HCT116 (cell line): ENCODE measurements at regions not wholly inside any gene's neighbourhood (a gene's known extent, or its start where the extent isn't known, plus 50 kb on each side); places are given as distances from the start of the nearest gene placed in this dataset.

ENCODE experiments used
- ATAC-seq: fragments of 200-7000 bp; cut with Tn5 transposase; 2 replicates; pipeline ENCODE4 v1.9.1; 2020; ENCODE audit warnings: mild to moderate bottlenecking, moderate library complexity
- BruUV-seq: library from RNA; stranded (reverse); fragments of 400-500 nt; replicated peaks from 2 replicates; lab custom pipeline; 2021; lab: Mats Ljungman, UMichigan
- CTCF ChIA-PET: fragments of 300-600 bp; sonication (Branson Sonifier 250); formaldehyde crosslinking; loops from one replicate; lab custom pipeline; 2021; ENCODE audit warnings: antibody characterized with exemption; lab: Charles Lee
- POLR2A ChIA-PET: fragments of 300-600, 350-600 bp; sonication (Branson Sonifier 250); formaldehyde crosslinking; loops from one replicate; lab custom pipeline; 2021; ENCODE audit warnings: antibody characterized with exemption; lab: Charles Lee
- RAD21 ChIA-PET, 2 experiments: fragments of 300-600 bp; sonication (Branson Sonifier 250); formaldehyde crosslinking; loops; one replicate each; lab custom pipeline; 2023; ENCODE audit warnings: low total read pairs in 2 of 2; ENCODE audit not compliant: uncharacterized antibody in 2 of 2, unreplicated experiment in 2 of 2, low non-redundant PET in 1 of 2; lab: Charles Lee
- DNase-seq: peaks from one replicate; pipeline ENCODE4 v3.0.0-alpha.2; 2010; ENCODE audit warnings: low read depth, low spot score
- H2AFZ ChIP-seq: fragments of 200-600 bp; shearing (Covaris generic), sonication (generic); 2 replicates; pipeline ENCODE4 v1.6.1; 2017; ENCODE audit warnings: low read depth, mixed run types, mixed read lengths, antibody characterized with exemption, low read length; ENCODE audit not compliant: poor library complexity, severe bottlenecking
- H3K27ac ChIP-seq: 2 replicates; pipeline ENCODE4 v1.5.1; 2012; ENCODE audit warnings: low read depth, low read length
- H3K27me3 ChIP-seq: fragments of 200-600 bp; sonication (generic); 2 replicates; pipeline ENCODE4 v1.6.1; 2016; ENCODE audit warnings: mixed run types, low read length, mixed read lengths; ENCODE audit not compliant: insufficient read depth
- H3K36me3 ChIP-seq, 2 experiments: fragments of 200-500 bp in 1 of 2; fragments of 200-600 bp in 1 of 2; sonication (Bioruptor generic) in 1 of 2; sonication (generic) in 1 of 2; 2 replicates each; pipeline versions ENCODE4 v1.5.1 to v1.6.1; 2014 to 2016; ENCODE audit warnings: low read length in 2 of 2, inconsistent platforms in 1 of 2, mixed read lengths in 1 of 2, mixed run types in 1 of 2; ENCODE audit not compliant: insufficient read depth in 2 of 2, control insufficient read depth in 1 of 2
- H3K4me1 ChIP-seq, 2 experiments: fragments of 200-600 bp in 1 of 2; sonication (generic) in 1 of 2; 2 replicates each; pipeline versions ENCODE4 v1.5.1 to v1.6.1; 2012 to 2017; ENCODE audit warnings: low read length in 2 of 2, inconsistent platforms in 1 of 2, mild to moderate bottlenecking in 1 of 2, mixed read lengths in 1 of 2, mixed run types in 1 of 2, moderate library complexity in 1 of 2; ENCODE audit not compliant: insufficient read depth in 2 of 2, control insufficient read depth in 1 of 2
- H3K4me2 ChIP-seq: fragments of 200-600 bp; sonication (generic); 2 replicates; pipeline ENCODE4 v1.6.1; 2017; ENCODE audit warnings: mixed run types, low read length, mixed read lengths
- H3K4me3 ChIP-seq, 2 experiments: fragments of 200-600 bp in 1 of 2; sonication (generic) in 1 of 2; replicated peaks in 1 of 2; 2 replicates each; pipeline ENCODE4 v1.5.1; 2011 to 2016; ENCODE audit warnings: low read length in 2 of 2, control low read depth in 1 of 2, low read depth in 1 of 2, mild to moderate bottlenecking in 1 of 2, mixed read lengths in 1 of 2, mixed run types in 1 of 2
- H3K79me2 ChIP-seq: fragments of 200-600 bp; sonication (generic); 2 replicates; pipeline ENCODE4 v1.6.1; 2017; ENCODE audit warnings: mild to moderate bottlenecking, mixed run types, low read length, moderate library complexity, mixed read lengths; ENCODE audit not compliant: insufficient read depth
- H3K9ac ChIP-seq: fragments of 200-600 bp; sonication (generic); 2 replicates; pipeline ENCODE4 v1.6.1; 2016; ENCODE audit warnings: low read length, mixed read lengths
- H3K9me2 ChIP-seq: fragments of 200-600 bp; sonication (generic), shearing (Covaris generic); 2 replicates; pipeline ENCODE4 v1.6.1; 2017; ENCODE audit warnings: mixed run types, mild to moderate bottlenecking, moderate library complexity; ENCODE audit not compliant: insufficient read depth
- H3K9me3 ChIP-seq, 2 experiments: fragments of 200-500 bp in 1 of 2; fragments of 200-600 bp in 1 of 2; sonication (Bioruptor generic) in 1 of 2; sonication (generic) in 1 of 2; 2 replicates each; pipeline ENCODE4 v1.6.1; 2014 to 2017; ENCODE audit warnings: low read length in 2 of 2, mixed read lengths in 2 of 2, inconsistent platforms in 1 of 2, low read depth in 1 of 2, mild to moderate bottlenecking in 1 of 2, mixed run types in 1 of 2, moderate library complexity in 1 of 2; ENCODE audit not compliant: control insufficient read depth in 1 of 2, insufficient read depth in 1 of 2
- H4K20me1 ChIP-seq: fragments of 200-600 bp; sonication (generic), shearing (Covaris generic); 2 replicates; pipeline ENCODE4 v1.6.1; 2017; ENCODE audit warnings: mixed run types, mild to moderate bottlenecking, moderate library complexity; ENCODE audit not compliant: insufficient read depth
- ATF3 ChIP-seq: IDR thresholded peaks from 2 replicates; pipeline ENCODE4 v1.6.1; 2012
- CEBPB ChIP-seq: IDR thresholded peaks from 2 replicates; pipeline ENCODE4 v1.6.1; 2012; ENCODE audit warnings: low read depth
- CTCF ChIP-seq, 3 experiments: fragments of 200-600 bp in 1 of 3; sonication (generic) in 1 of 3; IDR thresholded peaks in 2 of 3; conservative IDR thresholded peaks in 1 of 3; 2 replicates each; pipeline ENCODE4 v1.5.1; 2012 to 2017; ENCODE audit warnings: low read depth in 2 of 3, low read length in 2 of 3, antibody characterized with exemption in 1 of 3, borderline replicate concordance in 1 of 3, control low read depth in 1 of 3, mild to moderate bottlenecking in 1 of 3, mixed read lengths in 1 of 3, mixed run types in 1 of 3, moderate library complexity in 1 of 3; ENCODE audit not compliant: insufficient read depth in 1 of 3
- EGR1 ChIP-seq: IDR thresholded peaks from 2 replicates; pipeline ENCODE4 v1.6.1; 2012; ENCODE audit warnings: low read depth
- EZH2 ChIP-seq: fragments of 200-600 bp; sonication (generic); IDR thresholded peaks from 2 replicates; pipeline ENCODE4 v1.6.1; 2017; ENCODE audit warnings: antibody characterized with exemption, mixed run types
- FOSL1 ChIP-seq: IDR thresholded peaks from 2 replicates; pipeline ENCODE4 v1.6.1; 2012; ENCODE audit warnings: low read depth
- JUND ChIP-seq: IDR thresholded peaks from 2 replicates; pipeline ENCODE4 v1.6.1; 2012
- MAX ChIP-seq: IDR thresholded peaks from 2 replicates; pipeline ENCODE4 v1.6.1; 2012
- POLR2A ChIP-seq: IDR thresholded peaks from 2 replicates; pipeline ENCODE4 v1.7.0; 2011; ENCODE audit warnings: borderline replicate concordance; ENCODE audit not compliant: insufficient read depth, insufficient read length; ENCODE audit errors: extremely low read depth
- POLR2AphosphoS5 ChIP-seq: IDR thresholded peaks from 2 replicates; pipeline ENCODE4 v1.6.1; 2011; ENCODE audit warnings: mild to moderate bottlenecking, low read depth, low read length, moderate library complexity
- SIN3A ChIP-seq: IDR thresholded peaks from 2 replicates; pipeline ENCODE4 v1.6.1; 2012; ENCODE audit warnings: low read depth
- SP1 ChIP-seq: IDR thresholded peaks from 2 replicates; pipeline ENCODE4 v1.6.1; 2012; ENCODE audit warnings: low read depth
- SRF ChIP-seq: IDR thresholded peaks from 2 replicates; pipeline ENCODE4 v1.6.1; 2012; ENCODE audit warnings: low read depth
- TCF7L2 ChIP-seq: IDR thresholded peaks from 2 replicates; pipeline ENCODE4 v1.7.0; 2011; ENCODE audit warnings: borderline replicate concordance, inconsistent platforms; ENCODE audit not compliant: insufficient read depth, insufficient read length; ENCODE audit errors: extremely low read depth
- YY1 ChIP-seq: IDR thresholded peaks from 2 replicates; pipeline ENCODE4 v1.6.1; 2011; ENCODE audit warnings: low read length, low read depth, moderate library complexity, mild to moderate bottlenecking; ENCODE audit not compliant: insufficient replicate concordance; ENCODE audit errors: extremely low read depth
- ZBTB33 ChIP-seq: IDR thresholded peaks from 2 replicates; pipeline ENCODE4 v1.6.1; 2011; ENCODE audit warnings: mild to moderate bottlenecking, low read length, moderate library complexity; ENCODE audit not compliant: insufficient replicate concordance; ENCODE audit errors: extremely low read depth
- ZFX ChIP-seq: fragments of 450-650 bp; IDR thresholded peaks from 2 replicates; pipeline ENCODE4 v1.6.1; 2017
- ZNF274 ChIP-seq: fragments of 200-500 bp; sonication (Bioruptor generic); IDR thresholded peaks from 2 replicates; pipeline ENCODE4 v1.6.1; 2014; ENCODE audit warnings: mild to moderate bottlenecking, low read depth, low read length, inconsistent platforms
- intact Hi-C: fragments of 100-400 bp; cut with micrococcal nuclease; formaldehyde crosslinking; loops from 2 replicates; pipeline ENCODE4 v1.10.0; 2022

- CTCF ChIA-PET = no interaction called here
- no TSS peak for BruUV-seq
These were observed 637.1 kb downstream of the UQCRFS1 start for GRCh38 chr19:28575816-28576215.

More at GRCh38 chr19:28575816-28576215, 637.1 kb downstream of the UQCRFS1 start:
- H3K27me3 ChIP-seq = no peaks in the 10 kb centered on the region
- H3K9ac ChIP-seq = no peak overlapping the region
- H3K36me3 ChIP-seq = no peaks in the 10 kb centered on the region
- intact Hi-C loops = no loop called here
- H2AFZ ChIP-seq = no peak overlapping the region
- H3K9me3 ChIP-seq = peaks cover 7 to 16% of the 10 kb centered on the region in 2 experiments; a peak in 2 of 4 replicates
- H4K20me1 ChIP-seq = no peaks in the 10 kb centered on the region
- RAD21 ChIA-PET = no interaction called here
- ATAC-seq = no peak
- no peak for DNase-seq
- no peak overlapping the region for H3K4me3 ChIP-seq
- H3K79me2 ChIP-seq = no peaks in the 10 kb centered on the region
- POLR2A ChIA-PET = no interaction called here
- no peak overlapping the region for H3K4me2 ChIP-seq
- no peak overlapping the region for H3K27ac ChIP-seq
- no peaks in the 10 kb centered on the region for H3K4me1 ChIP-seq
- TF ChIP-seq JUND (no peak), SP1 (no peak), SRF (no peak), CEBPB (no peak), ZBTB33 (no peak), ATF3 (no peak), FOSL1 (no peak), ZFX (no peak), SIN3A (no peak), EZH2 (no peak), EGR1 (no peak), MAX (no peak), TCF7L2 (no peak), YY1 (no peak), POLR2A (no peak), POLR2AphosphoS5 (no peak), CTCF (IDR thresholded peaks at IDR 0.05 in 2 of 3, conservative IDR thresholded peaks at IDR 0.05 in 1 of 3; ENCODE audit: borderline replicate concordance in 1 of 3, insufficient read depth in 1 of 3, low read depth in 2 of 3, low read length in 2 of 3) (no peak), ZNF274 (no peak)
- H3K9me2 ChIP-seq = no peaks in the 10 kb centered on the region
